Memory B cell (primary cell): ENCODE measurements at regions not wholly inside any gene's neighbourhood (a gene's known extent, or its start where the extent isn't known, plus 50 kb on each side); places are given as distances from the start of the nearest gene placed in this dataset.
A peak's percentile ranks its signal among the peaks of the same experiment; 100 is the strongest.

Source experiments
- ATAC-seq: fragments of 150-1000 bp; cut with Tn5 transposase; 2 replicates; pipeline ENCODE4 v1.10.0; 2021; ENCODE audit warnings: low read depth, mild to moderate bottlenecking, moderate library complexity
- DNase-seq, 2 donors: peaks; one replicate each; pipeline ENCODE4 v3.0.0; 2022; ENCODE audit warnings: low spot score in 2 of 2
- H3K27ac Mint-ChIP-seq: one replicate; pipeline ENCODE4 v1.8.0; 2022; ENCODE audit warnings: mild to moderate bottlenecking, moderate library complexity, mixed read lengths
- H3K27me3 Mint-ChIP-seq: one replicate; pipeline ENCODE4 v1.8.0; 2022; ENCODE audit warnings: mixed read lengths
- H3K36me3 Mint-ChIP-seq: one replicate; pipeline ENCODE4 v1.8.0; 2022; ENCODE audit warnings: mild to moderate bottlenecking, mixed read lengths
- H3K4me1 Mint-ChIP-seq: one replicate; pipeline ENCODE4 v1.8.0; 2022; ENCODE audit warnings: mixed read lengths
- H3K4me3 Mint-ChIP-seq: one replicate; pipeline ENCODE4 v1.8.0; 2022; ENCODE audit warnings: mild to moderate bottlenecking, moderate library complexity, mixed read lengths
- H3K9me3 Mint-ChIP-seq: one replicate; pipeline ENCODE4 v1.8.0; 2022; ENCODE audit warnings: mixed read lengths

- H3K27ac Mint-ChIP-seq, result no peak overlapping the region
- H3K4me1 Mint-ChIP-seq, result no peaks in the 10 kb centered on the region
- no peaks in the 10 kb centered on the region for H3K27me3 Mint-ChIP-seq
- H3K36me3 Mint-ChIP-seq, result no peaks in the 10 kb centered on the region
- no peaks in the 10 kb centered on the region for H3K9me3 Mint-ChIP-seq
- no peak overlapping the region for H3K4me3 Mint-ChIP-seq
- ATAC-seq, result peak; percentile 56
- peak; percentile 41 to 45 for DNase-seq
These were observed 77.3 kb upstream of the UPP2 start for GRCh38 chr2:158024288-158024898.

- Mint-ChIP-seq H3K27ac (no peak overlapping the region), H3K27me3 (peaks cover 4% of the 10 kb centered on the region)
- ATAC-seq, result no peak
These were observed 78.8 kb upstream of the UPP2 start for GRCh38 chr2:158022888-158023287.

GRCh38 chr2:158021226-158021625, 80.5 kb upstream of the UPP2 start:
- no peaks in the 10 kb centered on the region for H3K4me1 Mint-ChIP-seq
- ATAC-seq, result no peak
- H3K27me3 Mint-ChIP-seq, result peaks cover 4% of the 10 kb centered on the region
- no peak overlapping the region for H3K27ac Mint-ChIP-seq
- DNase-seq, result no peak
- H3K9me3 Mint-ChIP-seq, result no peaks in the 10 kb centered on the region
- H3K36me3 Mint-ChIP-seq, result no peaks in the 10 kb centered on the region
- H3K4me3 Mint-ChIP-seq, result no peak overlapping the region

More at GRCh38 chr2:158022888-158023287, 78.8 kb upstream of the UPP2 start:
- Mint-ChIP-seq H3K4me3 (no peak overlapping the region), H3K36me3 (no peaks in the 10 kb centered on the region), H3K4me1 (no peaks in the 10 kb centered on the region), H3K9me3 (no peaks in the 10 kb centered on the region)
- DNase-seq, result no peak

GRCh38 chr2:158015428-158016076, 86.1 kb upstream of the UPP2 start:
- H3K27ac Mint-ChIP-seq, result no peak overlapping the region
- H3K27me3 Mint-ChIP-seq, result peaks cover 4% of the 10 kb centered on the region
- DNase-seq (no peak), ATAC-seq (no peak)
- no peaks in the 10 kb centered on the region for H3K4me1 Mint-ChIP-seq
- no peaks in the 10 kb centered on the region for H3K36me3 Mint-ChIP-seq
- no peaks in the 10 kb centered on the region for H3K9me3 Mint-ChIP-seq
- no peak overlapping the region for H3K4me3 Mint-ChIP-seq

- Mint-ChIP-seq H3K4me3 (no peak overlapping the region), H3K36me3 (no peaks in the 10 kb centered on the region), H3K27me3 (peaks cover 4% of the 10 kb centered on the region), H3K4me1 (peaks cover 3% of the 10 kb centered on the region), H3K9me3 (no peaks in the 10 kb centered on the region), H3K27ac (no peak overlapping the region)
- DNase-seq, result no peak
- no peak for ATAC-seq
These were observed 87.8 kb upstream of the UPP2 start for GRCh38 chr2:158013891-158014290.

GRCh38 chr2:158011055-158011771, 90.5 kb upstream of the UPP2 start:
- Mint-ChIP-seq H3K4me3 (no peak overlapping the region), H3K4me1 (peaks cover 8% of the 10 kb centered on the region), H3K36me3 (no peaks in the 10 kb centered on the region), H3K9me3 (no peaks in the 10 kb centered on the region), H3K27ac (no peak overlapping the region), H3K27me3 (peaks cover 4% of the 10 kb centered on the region)
- no peak for DNase-seq
- ATAC-seq, result no peak

- no peak overlapping the region for H3K4me3 Mint-ChIP-seq
- peaks cover 5% of the 10 kb centered on the region for H3K27me3 Mint-ChIP-seq
- ATAC-seq (no peak), DNase-seq (no peak)
- H3K27ac Mint-ChIP-seq, result no peak overlapping the region
- no peaks in the 10 kb centered on the region for H3K9me3 Mint-ChIP-seq
- peaks cover 8% of the 10 kb centered on the region for H3K4me1 Mint-ChIP-seq
- H3K36me3 Mint-ChIP-seq, result no peaks in the 10 kb centered on the region
These were observed 92.3 kb upstream of the UPP2 start for GRCh38 chr2:158009399-158009798.

GRCh38 chr2:158006961-158007719, 94.5 kb upstream of the UPP2 start:
- Mint-ChIP-seq H3K36me3 (no peaks in the 10 kb centered on the region), H3K27me3 (peaks cover 9% of the 10 kb centered on the region), H3K4me1 (peaks cover 8% of the 10 kb centered on the region), H3K4me3 (no peak overlapping the region), H3K27ac (no peak overlapping the region), H3K9me3 (no peaks in the 10 kb centered on the region)
- peak in 1 of 2 donors; percentile 25 for DNase-seq
- peak; percentile 93 for ATAC-seq

- no peak for DNase-seq
- ATAC-seq, result no peak
- H3K27ac Mint-ChIP-seq, result no peak overlapping the region
- H3K9me3 Mint-ChIP-seq, result no peaks in the 10 kb centered on the region
- H3K36me3 Mint-ChIP-seq, result no peaks in the 10 kb centered on the region
- no peak overlapping the region for H3K4me3 Mint-ChIP-seq
- peaks cover 5% of the 10 kb centered on the region for H3K4me1 Mint-ChIP-seq
- H3K27me3 Mint-ChIP-seq, result peaks cover 10% of the 10 kb centered on the region
These were observed 97.4 kb upstream of the UPP2 start for GRCh38 chr2:158004126-158004764.

- H3K36me3 Mint-ChIP-seq, result peaks cover 3% of the 10 kb centered on the region
- peaks cover 15% of the 10 kb centered on the region for H3K27me3 Mint-ChIP-seq
- peaks cover 3% of the 10 kb centered on the region for H3K4me1 Mint-ChIP-seq
- DNase-seq (no peak), ATAC-seq (no peak)
- H3K27ac Mint-ChIP-seq, result no peak overlapping the region
- no peak overlapping the region for H3K4me3 Mint-ChIP-seq
- H3K9me3 Mint-ChIP-seq, result peaks cover 5% of the 10 kb centered on the region
These were observed 99.6 kb upstream of the UPP2 start for GRCh38 chr2:158002079-158002478.

- peaks cover 3% of the 10 kb centered on the region for H3K36me3 Mint-ChIP-seq
These were observed 104.9 kb upstream of the UPP2 start for GRCh38 chr2:157996799-157997198.

GRCh38 chr2:157995117-157995516, 106.6 kb upstream of the UPP2 start:
- Mint-ChIP-seq H3K9me3 (peaks cover 5% of the 10 kb centered on the region), H3K27ac (no peak overlapping the region), H3K27me3 (peaks cover 8% of the 10 kb centered on the region), H3K36me3 (peaks cover 3% of the 10 kb centered on the region), H3K4me1 (no peaks in the 10 kb centered on the region), H3K4me3 (no peak overlapping the region)
- DNase-seq, result no peak
- no peak for ATAC-seq

More at GRCh38 chr2:157996799-157997198, 104.9 kb upstream of the UPP2 start:
- H3K27ac Mint-ChIP-seq, result no peak overlapping the region
- H3K9me3 Mint-ChIP-seq, result peaks cover 5% of the 10 kb centered on the region
- H3K27me3 Mint-ChIP-seq, result peaks cover 9% of the 10 kb centered on the region
- DNase-seq (no peak), ATAC-seq (no peak)
- no peaks in the 10 kb centered on the region for H3K4me1 Mint-ChIP-seq
- no peak overlapping the region for H3K4me3 Mint-ChIP-seq

- no peaks in the 10 kb centered on the region for H3K4me1 Mint-ChIP-seq
- H3K36me3 Mint-ChIP-seq, result no peaks in the 10 kb centered on the region
- no peak for ATAC-seq
- no peaks in the 10 kb centered on the region for H3K9me3 Mint-ChIP-seq
- no peak overlapping the region for H3K27ac Mint-ChIP-seq
- H3K4me3 Mint-ChIP-seq, result no peak overlapping the region
- DNase-seq, result no peak
- peaks cover 4% of the 10 kb centered on the region for H3K27me3 Mint-ChIP-seq
These were observed 109.7 kb upstream of the UPP2 start for GRCh38 chr2:157991932-157992331.
